B cell (primary cell): ENCODE measurements at regions not wholly inside any gene's neighbourhood (a gene's known extent, or its start where the extent isn't known, plus 50 kb on each side); places are given as distances from the start of the nearest gene placed in this dataset.

ENCODE experiments used
- ATAC-seq: fragments of 200-7000 bp; cut with Tn5 transposase; one replicate; pipeline ENCODE4 v1.10.0; 2021; ENCODE audit warnings: low read depth, mild to moderate bottlenecking, moderate number of reproducible peaks, moderate library complexity
- CTCF ChIA-PET: fragments of 350-600 bp; sonication (Branson Sonifier 250); formaldehyde crosslinking; loops from one replicate; lab custom pipeline; 2021; ENCODE audit warnings: antibody characterized with exemption, inconsistent platforms; lab: Charles Lee
- POLR2A ChIA-PET: fragments of 350-600 bp; sonication (Branson Sonifier 250); formaldehyde crosslinking; loops from one replicate; lab custom pipeline; 2021; ENCODE audit warnings: antibody characterized with exemption; lab: Charles Lee
- DNase-seq: peaks from one replicate; pipeline ENCODE4 v3.0.0; 2013
- H2AFZ ChIP-seq: 2 replicates; pipeline ENCODE4 v1.6.1; 2012; ENCODE audit warnings: mild to moderate bottlenecking, low read depth, low read length; ENCODE audit not compliant: insufficient read depth, poor library complexity, severe bottlenecking
- H3K27ac ChIP-seq, 2 donors: 1 replicate in 1 of 2; 2 replicates in 1 of 2; pipeline ENCODE4 v1.5.1; 2012 to 2013; ENCODE audit warnings: low read length in 2 of 2, mild to moderate bottlenecking in 2 of 2, moderate library complexity in 1 of 2
- H3K27me3 ChIP-seq, 4 experiments: fragments of 200-600 bp in 1 of 4; sonication (generic) in 1 of 4; replicated peaks in 1 of 4; 1 replicate in 2 of 4; 2 replicates in 2 of 4; pipeline versions ENCODE4 v1.6.1 to v1.7.0; 2013 to 2016; ENCODE audit warnings: low read length in 3 of 4, mild to moderate bottlenecking in 2 of 4, mixed read lengths in 1 of 4, moderate library complexity in 1 of 4; ENCODE audit not compliant: insufficient read depth in 4 of 4, control insufficient read depth in 3 of 4; ENCODE audit errors: control extremely low read depth in 1 of 4
- H3K36me3 ChIP-seq, 2 experiments: replicated peaks in 1 of 2; 1 replicate in 1 of 2; 2 replicates in 1 of 2; pipeline versions ENCODE4 v1.6.1 to v1.7.1; 2013; ENCODE audit warnings: low read length in 1 of 2; ENCODE audit not compliant: insufficient read depth in 2 of 2, control insufficient read depth in 1 of 2; ENCODE audit errors: control extremely low read depth in 1 of 2, extremely low read depth in 1 of 2
- H3K4me1 ChIP-seq, 2 donors: fragments of 200-600 bp in 1 of 2; sonication (generic) in 1 of 2; 1 replicate in 1 of 2; 2 replicates in 1 of 2; pipeline versions ENCODE4 v1.5.1 to v1.6.1; 2013 to 2017; ENCODE audit warnings: low read length in 2 of 2; ENCODE audit not compliant: control insufficient read depth in 2 of 2, insufficient read depth in 2 of 2
- H3K4me2 ChIP-seq: replicated peaks from 2 replicates; pipeline ENCODE3; 2012; ENCODE audit warnings: mild to moderate bottlenecking, low read depth, low read length; ENCODE audit not compliant: poor library complexity, severe bottlenecking
- H3K4me3 ChIP-seq, 5 experiments: fragments of 200-600 bp in 1 of 5; sonication (generic) in 1 of 5; 1 replicate in 3 of 5; 2 replicates in 2 of 5; pipeline versions ENCODE4 v1.5.1 to v1.7.0; 2011 to 2016; ENCODE audit warnings: low read length in 4 of 5, mild to moderate bottlenecking in 4 of 5, low read depth in 2 of 5, control low read depth in 1 of 5, moderate library complexity in 1 of 5; ENCODE audit not compliant: insufficient read depth in 1 of 5; ENCODE audit errors: control extremely low read depth in 1 of 5, extremely low read depth in 1 of 5
- H3K79me2 ChIP-seq: fragments of 200-600 bp; sonication (generic); one replicate; pipeline ENCODE4 v1.6.0; 2016; ENCODE audit warnings: low read length; ENCODE audit not compliant: control insufficient read depth, insufficient read depth
- H3K9ac ChIP-seq: fragments of 200-600 bp; sonication (generic); 2 replicates; pipeline ENCODE4 v1.6.1; 2017; ENCODE audit warnings: mild to moderate bottlenecking, low read length, moderate library complexity
- H3K9me3 ChIP-seq, 3 donors: one replicate each; pipeline versions ENCODE4 v1.6.1 to v1.7.1; 2013; ENCODE audit warnings: low read length in 2 of 3; ENCODE audit not compliant: control insufficient read depth in 2 of 3, insufficient read depth in 1 of 3; ENCODE audit errors: control extremely low read depth in 1 of 3
- H4K20me1 ChIP-seq: 2 replicates; pipeline ENCODE4 v1.6.0; 2012; ENCODE audit warnings: mild to moderate bottlenecking, low read length; ENCODE audit not compliant: insufficient read depth, control insufficient read depth, poor library complexity, severe bottlenecking
- H3K27ac Mint-ChIP-seq: one replicate; pipeline ENCODE4 v1.8.0; 2021; ENCODE audit warnings: mixed read lengths
- H3K27me3 Mint-ChIP-seq: one replicate; pipeline ENCODE4 v1.8.0; 2021; ENCODE audit warnings: mixed read lengths
- H3K4me1 Mint-ChIP-seq: one replicate; pipeline ENCODE4 v1.8.0; 2021; ENCODE audit warnings: mixed read lengths
- H3K4me3 Mint-ChIP-seq: one replicate; pipeline ENCODE4 v1.8.0; 2021; ENCODE audit warnings: mixed read lengths
- H3K9me3 Mint-ChIP-seq: one replicate; pipeline ENCODE4 v1.8.0; 2022; ENCODE audit warnings: mixed read lengths; ENCODE audit not compliant: insufficient read depth
- EZH2 ChIP-seq: IDR thresholded peaks from 2 replicates; pipeline ENCODE4 v1.6.1; 2012; ENCODE audit warnings: borderline replicate concordance, low read depth, mild to moderate bottlenecking, moderate library complexity, low read length; ENCODE audit not compliant: insufficient read depth, poor library complexity, severe bottlenecking
- WGBS: methylation state at CpG from one replicate; pipeline ENCODE4 v1.1.5; 2013; ENCODE audit warnings: missing lambda C conversion rate; ENCODE audit not compliant: insufficient coverage; 5-methylcytosine and 5-hydroxymethylcytosine counted together
- intact Hi-C: fragments of 100-400 bp; cut with micrococcal nuclease; formaldehyde crosslinking; loops from one replicate; pipeline ENCODE4 v1.10.0; 2022
- TF ChIP-seq, protein P1 (sequence below): fragments of 200-600 bp; IDR thresholded peaks from one replicate; pipeline ENCODE4 v1.8.0; 2022; ENCODE audit warnings: antibody characterized with exemption, mild to moderate bottlenecking

GRCh38 chr6:164274493-164274892, 860.0 kb downstream of the QKI start:
- 43% methylated on average over 1 of the region's 2 CpGs for WGBS
- H3K27me3 Mint-ChIP-seq, result no peaks in the 10 kb centered on the region
- Histone ChIP-seq H3K9ac (no peak overlapping the region), H3K4me2 (no peak overlapping the region), H4K20me1 (no peaks in the 10 kb centered on the region), H3K27ac (no peak overlapping the region), H3K9me3 (peaks cover 0 to 13% (median 0%) of the 10 kb centered on the region in 3 donors), H3K4me3 (no peak overlapping the region), H3K27me3 (no peaks in the 10 kb centered on the region), H3K4me1 (no peaks in the 10 kb centered on the region), H3K79me2 (no peaks in the 10 kb centered on the region), H3K36me3 (no peaks in the 10 kb centered on the region), H2AFZ (no peak overlapping the region)
- H3K9me3 Mint-ChIP-seq, result peaks cover 5% of the 10 kb centered on the region
- intact Hi-C loops, result no loop called here
- ATAC-seq (no peak), DNase-seq (no peak)
- ChIA-PET POLR2A (no interaction called here), CTCF (no interaction called here)
- no peak overlapping the region for H3K27ac Mint-ChIP-seq
- TF ChIP-seq EZH2, result no peak
- TF ChIP-seq, protein P1, sequence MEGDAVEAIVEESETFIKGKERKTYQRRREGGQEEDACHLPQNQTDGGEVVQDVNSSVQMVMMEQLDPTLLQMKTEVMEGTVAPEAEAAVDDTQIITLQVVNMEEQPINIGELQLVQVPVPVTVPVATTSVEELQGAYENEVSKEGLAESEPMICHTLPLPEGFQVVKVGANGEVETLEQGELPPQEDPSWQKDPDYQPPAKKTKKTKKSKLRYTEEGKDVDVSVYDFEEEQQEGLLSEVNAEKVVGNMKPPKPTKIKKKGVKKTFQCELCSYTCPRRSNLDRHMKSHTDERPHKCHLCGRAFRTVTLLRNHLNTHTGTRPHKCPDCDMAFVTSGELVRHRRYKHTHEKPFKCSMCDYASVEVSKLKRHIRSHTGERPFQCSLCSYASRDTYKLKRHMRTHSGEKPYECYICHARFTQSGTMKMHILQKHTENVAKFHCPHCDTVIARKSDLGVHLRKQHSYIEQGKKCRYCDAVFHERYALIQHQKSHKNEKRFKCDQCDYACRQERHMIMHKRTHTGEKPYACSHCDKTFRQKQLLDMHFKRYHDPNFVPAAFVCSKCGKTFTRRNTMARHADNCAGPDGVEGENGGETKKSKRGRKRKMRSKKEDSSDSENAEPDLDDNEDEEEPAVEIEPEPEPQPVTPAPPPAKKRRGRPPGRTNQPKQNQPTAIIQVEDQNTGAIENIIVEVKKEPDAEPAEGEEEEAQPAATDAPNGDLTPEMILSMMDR, result no peak
- no peak overlapping the region for H3K4me3 Mint-ChIP-seq
- no peaks in the 10 kb centered on the region for H3K4me1 Mint-ChIP-seq

- Histone ChIP-seq H3K4me1 (no peaks in the 10 kb centered on the region), H3K9ac (no peak overlapping the region), H3K27ac (no peak overlapping the region), H3K9me3 (peaks cover 0 to 10% (median 0%) of the 10 kb centered on the region in 3 donors), H3K36me3 (no peaks in the 10 kb centered on the region), H3K27me3 (no peaks in the 10 kb centered on the region), H4K20me1 (no peaks in the 10 kb centered on the region), H2AFZ (no peak overlapping the region), H3K4me2 (no peak overlapping the region), H3K79me2 (no peaks in the 10 kb centered on the region), H3K4me3 (no peak overlapping the region)
- H3K9me3 Mint-ChIP-seq, result peaks cover 8% of the 10 kb centered on the region
- ATAC-seq (no peak), DNase-seq (no peak)
- H3K27ac Mint-ChIP-seq, result no peak overlapping the region
- TF ChIP-seq, protein P1, result no peak
- TF ChIP-seq EZH2, result no peak
- no peak overlapping the region for H3K4me3 Mint-ChIP-seq
- ChIA-PET POLR2A (no interaction called here), CTCF (no interaction called here)
- no peaks in the 10 kb centered on the region for H3K27me3 Mint-ChIP-seq
- H3K4me1 Mint-ChIP-seq, result no peaks in the 10 kb centered on the region
- WGBS, result 75% methylated on average over 2 of the region's 3 CpGs
- intact Hi-C loops, result no loop called here
Observed at GRCh38 chr6:164273491-164273890, 859.0 kb downstream of the QKI start.
